ENCODE measurements at regions not wholly inside any gene's neighbourhood (a gene's known extent, or its start where the extent isn't known, plus 50 kb on each side); places are given as distances from the start of the nearest gene placed in this dataset.
A peak's percentile ranks its signal among the peaks of the same experiment; 100 is the strongest.

DNA sequence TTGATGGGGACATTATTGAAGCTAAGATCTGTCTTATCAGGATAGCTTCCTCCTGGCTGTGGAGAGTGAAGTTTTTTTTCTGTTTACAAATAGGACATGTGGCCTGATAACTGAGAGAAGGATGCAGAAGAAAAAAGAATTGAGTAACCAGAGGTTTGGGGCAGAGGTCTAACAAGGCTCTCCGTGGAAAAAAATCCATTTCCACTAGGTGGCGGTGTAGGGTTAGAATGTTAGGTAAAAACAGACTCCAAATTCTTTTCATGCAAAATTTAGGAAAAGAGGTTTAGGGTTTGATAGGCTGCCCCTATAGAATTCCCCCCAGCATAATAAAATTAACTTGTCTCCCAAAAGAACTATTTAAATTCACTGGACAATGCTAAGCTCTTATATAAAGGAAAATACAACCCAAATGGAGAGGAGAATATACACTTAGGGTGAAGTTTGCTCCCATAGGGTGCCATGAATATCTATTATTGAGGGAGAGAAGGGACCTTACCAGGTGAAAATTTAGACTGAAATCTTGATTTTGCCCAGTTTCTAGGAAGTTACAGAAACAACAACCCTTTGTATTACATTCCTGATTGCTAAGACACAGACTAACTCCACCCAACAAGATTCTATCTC lies 1560.4 kb downstream of the OTOL1 start:
- ChIA-PET POLR2A (no interaction called here), CTCF (no interaction called here)
- H3K4me3 Mint-ChIP-seq = no peak overlapping the region
- H3K36me3 Mint-ChIP-seq (ENCODE audit: low read depth) = no peaks in the 10 kb centered on the region
- DNase-seq = peak; percentile 48
- no peaks in the 10 kb centered on the region for H3K9me3 Mint-ChIP-seq
- no peaks in the 10 kb centered on the region for H3K4me1 Mint-ChIP-seq
- no peaks in the 10 kb centered on the region for H3K27me3 Mint-ChIP-seq
- H3K27ac Mint-ChIP-seq = no peak overlapping the region

DNA sequence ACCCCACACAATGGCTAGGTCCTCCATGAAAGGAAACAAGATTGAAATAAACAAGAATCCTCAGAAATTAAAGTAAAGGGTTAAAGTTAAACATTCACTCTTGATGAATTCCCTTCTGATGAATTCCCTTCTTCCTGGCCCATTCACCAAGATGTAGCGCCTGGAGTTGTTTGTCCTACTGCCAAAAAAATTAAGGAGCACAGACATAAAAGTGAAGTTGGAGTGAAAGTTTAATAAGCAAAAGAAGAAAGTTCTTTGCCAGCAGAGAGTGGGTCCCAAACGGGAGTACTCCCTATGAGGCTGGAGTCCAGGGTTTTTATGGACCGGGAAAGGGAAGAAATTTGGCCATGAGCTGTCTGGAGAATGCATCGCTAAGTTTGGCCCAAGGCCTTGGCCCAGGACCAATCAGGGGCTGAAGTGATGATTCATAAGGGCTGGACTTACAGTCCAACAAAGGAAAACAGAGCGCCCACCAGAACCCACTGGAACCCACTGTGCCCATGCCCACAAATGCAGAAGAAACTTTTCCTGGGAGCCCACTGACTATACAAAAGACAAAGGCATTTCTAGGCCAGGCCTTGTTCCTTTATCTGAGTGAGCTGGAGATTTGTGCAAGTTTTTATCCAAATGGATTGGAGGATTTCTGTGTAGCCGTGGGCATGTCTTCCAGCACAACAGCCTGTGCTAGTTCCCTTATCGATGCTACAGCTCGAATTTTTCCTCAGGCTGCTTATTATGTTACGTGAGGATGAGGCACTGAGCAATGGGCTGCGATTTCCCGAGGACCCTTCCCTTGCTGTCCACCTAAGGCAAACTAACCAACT lies 1561.6 kb downstream of the OTOL1 start:
- no peaks in the 10 kb centered on the region for H3K36me3 Mint-ChIP-seq (ENCODE audit: low read depth)
- ChIA-PET POLR2A (no interaction called here), CTCF (no interaction called here)
- no peak for DNase-seq
- H3K4me3 Mint-ChIP-seq = no peak overlapping the region
- H3K4me1 Mint-ChIP-seq = no peaks in the 10 kb centered on the region
- no peaks in the 10 kb centered on the region for H3K27me3 Mint-ChIP-seq
- no peak overlapping the region for H3K27ac Mint-ChIP-seq
- no peaks in the 10 kb centered on the region for H3K9me3 Mint-ChIP-seq

GRCh38 chr3:163071713-163072112 lies 1575.1 kb downstream of the OTOL1 start:
- no peak for DNase-seq
- Mint-ChIP-seq H3K27ac (no peak overlapping the region), H3K27me3 (no peaks in the 10 kb centered on the region), H3K4me1 (no peaks in the 10 kb centered on the region), H3K9me3 (peaks cover 3% of the 10 kb centered on the region), H3K36me3 (ENCODE audit: low read depth) (no peaks in the 10 kb centered on the region), H3K4me3 (no peak overlapping the region)
- POLR2A ChIA-PET = no interaction called here
- CTCF ChIA-PET = no interaction called here

Measured in activated CD4-positive, alpha-beta T cell treated with anti-CD3 and anti-CD28 coated beads, Interleukin-2, amount 10 ng/mL, durations not matched to agents 7 days and 5 days (primary cell).